Stimulated activated CD4-positive, alpha-beta T cell treated with anti-CD3 and anti-CD28 coated beads, TNF-alpha, amount 100 ng/mL, for 1 hour (primary cell): ENCODE measurements at regions not wholly inside any gene's neighbourhood (a gene's known extent, or its start where the extent isn't known, plus 50 kb on each side); places are given as distances from the start of the nearest gene placed in this dataset.

Experiments
- DNase-seq, 3 donors: peaks; one replicate each; pipeline ENCODE4 v3.0.0-alpha.2; 2020; ENCODE audit warnings: low read depth in 3 of 3, low spot score in 1 of 3

GRCh38 chr22:49258107-49259010, 569.3 kb downstream of the BRD1 start:
- DNase-seq: no peak

- DNase-seq: no peak
These were observed 570.1 kb downstream of the BRD1 start for GRCh38 chr22:49257551-49257961.

- DNase-seq: no peak
These were observed 571.8 kb downstream of the BRD1 start for GRCh38 chr22:49255741-49256318.

GRCh38 chr22:49255154-49255553, 572.5 kb downstream of the BRD1 start:
- no peak for DNase-seq

GRCh38 chr22:49253656-49254055, 574.0 kb downstream of the BRD1 start:
- DNase-seq: no peak

- DNase-seq: no peak
These were observed 576.3 kb downstream of the BRD1 start for GRCh38 chr22:49251371-49251770.

- DNase-seq: no peak
These were observed 580.3 kb downstream of the BRD1 start for GRCh38 chr22:49247194-49247924.

GRCh38 chr22:49244466-49245420, 582.9 kb downstream of the BRD1 start:
- DNase-seq: no peak

- DNase-seq: no peak
These were observed 583.7 kb downstream of the BRD1 start for GRCh38 chr22:49243965-49244364.

GRCh38 chr22:49243335-49243734, 584.3 kb downstream of the BRD1 start:
- DNase-seq: no peak

GRCh38 chr22:49242480-49242879, 585.2 kb downstream of the BRD1 start:
- DNase-seq: no peak

- no peak for DNase-seq
These were observed 586.4 kb downstream of the BRD1 start for GRCh38 chr22:49241174-49241851.

GRCh38 chr22:49240472-49240871, 587.2 kb downstream of the BRD1 start:
- DNase-seq: no peak

- no peak for DNase-seq
These were observed 587.7 kb downstream of the BRD1 start for GRCh38 chr22:49240016-49240380.

GRCh38 chr22:49239264-49240015, 588.2 kb downstream of the BRD1 start:
- DNase-seq: no peak

- no peak for DNase-seq
These were observed 589.2 kb downstream of the BRD1 start for GRCh38 chr22:49238181-49239141.

- DNase-seq: no peak
These were observed 590.0 kb downstream of the BRD1 start for GRCh38 chr22:49237703-49238102.

GRCh38 chr22:49237279-49237678, 590.4 kb downstream of the BRD1 start:
- DNase-seq: no peak
